ENCODE measurements at regions not wholly inside any gene's neighbourhood (a gene's known extent, or its start where the extent isn't known, plus 50 kb on each side); places are given as distances from the start of the nearest gene placed in this dataset.

- DNase-seq (ENCODE audit: low spot score): no peak
- Histone ChIP-seq H3K4me2 (no peak overlapping the region), H3K36me3 (ENCODE audit: insufficient read depth) (peaks cover 3% of the 10 kb centered on the region; the same call in 1 of the 2 replicates), H2AFZ (no peak overlapping the region), H3F3A (replicated peaks; ENCODE audit: low read depth) (no peaks in the 10 kb centered on the region), H3K4me1 (ENCODE audit: insufficient read depth) (no peaks in the 10 kb centered on the region), H3K27me3 (ENCODE audit: insufficient read depth) (no peaks in the 10 kb centered on the region), H4K20me1 (replicated peaks; ENCODE audit: insufficient read depth) (no peaks in the 10 kb centered on the region), H3K79me2 (replicated peaks; ENCODE audit: insufficient read depth) (no peaks in the 10 kb centered on the region), H3K27ac (ENCODE audit: low read depth) (no peak overlapping the region), H3K4me3 (no peak overlapping the region), H3K9me2 (ENCODE audit: insufficient read depth) (no peaks in the 10 kb centered on the region)
- H3K4me3 Mint-ChIP-seq: no peak overlapping the region
- no peak for TF ChIP-seq ZNF331 (CRISPR knock-in tag; IDR thresholded peaks at IDR 0.05; ENCODE audit: low read depth)
- TF ChIP-seq CREB1 (CRISPR knock-in tag; IDR thresholded peaks at IDR 0.05; ENCODE audit: low read depth): no peak
- TF ChIP-seq POLR2AphosphoS5 (IDR thresholded peaks at IDR 0.05; ENCODE audit: low read depth): no peak
- TF ChIP-seq STAT1 (IDR thresholded peaks at IDR 0.05; ENCODE audit: unreplicated experiment): no peak
- no peak for TF ChIP-seq NANOG (IDR thresholded peaks at IDR 0.05; ENCODE audit: borderline replicate concordance)
- TF ChIP-seq EZH2phosphoT487 (IDR thresholded peaks at IDR 0.05; ENCODE audit: unreplicated experiment): no peak
- no peak for TF ChIP-seq REST (IDR thresholded peaks at IDR 0.05; ENCODE audit: unreplicated experiment)
- no peak for TF ChIP-seq ETS1 (IDR thresholded peaks at IDR 0.05)
- TF ChIP-seq JUNB (IDR thresholded peaks at IDR 0.05; ENCODE audit: unreplicated experiment): no peak
- no peak for TF ChIP-seq ZNF462 (CRISPR knock-in tag; IDR thresholded peaks at IDR 0.05)
- no peak for TF ChIP-seq ZNF114 (CRISPR knock-in tag; IDR thresholded peaks at IDR 0.05)
- TF ChIP-seq EZH2 (IDR thresholded peaks at IDR 0.05; ENCODE audit: low read depth, unreplicated experiment): no peak
- TF ChIP-seq CTCF (conservative IDR thresholded peaks at IDR 0.05; ENCODE audit: low read depth in 2 of 2): no peak
- ATAC-seq: no peak
- no peaks in the 10 kb centered on the region for H3K27me3 Mint-ChIP-seq (ENCODE audit: insufficient read depth, low read depth, poor library complexity)
- peaks cover 30% of the 10 kb centered on the region for H3K36me3 Mint-ChIP-seq (ENCODE audit: low read depth)
- H3K4me1 Mint-ChIP-seq: no peaks in the 10 kb centered on the region
- H3K9me3 Mint-ChIP-seq: peaks cover 37% of the 10 kb centered on the region
- no peak overlapping the region for H3K27ac Mint-ChIP-seq
Observed at GRCh38 chr4:153971899-153972298, 183.0 kb upstream of the SFRP2 start.
